Fibroblast of lung (primary cell): ENCODE measurements at regions not wholly inside any gene's neighbourhood (a gene's known extent, or its start where the extent isn't known, plus 50 kb on each side); places are given as distances from the start of the nearest gene placed in this dataset.

ENCODE experiments used
- CTCF ChIP-seq, 2 donors: IDR thresholded peaks in 1 of 2; conservative IDR thresholded peaks in 1 of 2; 1 replicate in 1 of 2; 2 replicates in 1 of 2; pipeline ENCODE4 v1.5.1; 2011 to 2012; ENCODE audit warnings: low read length in 2 of 2, control low read depth in 1 of 2, inconsistent platforms in 1 of 2, low read depth in 1 of 2, mild to moderate bottlenecking in 1 of 2
- EZH2 ChIP-seq: IDR thresholded peaks from 2 replicates; pipeline ENCODE4 v1.5.1; 2012; ENCODE audit warnings: low read length, control low read depth, mild to moderate bottlenecking; ENCODE audit errors: missing control alignments

DNA sequence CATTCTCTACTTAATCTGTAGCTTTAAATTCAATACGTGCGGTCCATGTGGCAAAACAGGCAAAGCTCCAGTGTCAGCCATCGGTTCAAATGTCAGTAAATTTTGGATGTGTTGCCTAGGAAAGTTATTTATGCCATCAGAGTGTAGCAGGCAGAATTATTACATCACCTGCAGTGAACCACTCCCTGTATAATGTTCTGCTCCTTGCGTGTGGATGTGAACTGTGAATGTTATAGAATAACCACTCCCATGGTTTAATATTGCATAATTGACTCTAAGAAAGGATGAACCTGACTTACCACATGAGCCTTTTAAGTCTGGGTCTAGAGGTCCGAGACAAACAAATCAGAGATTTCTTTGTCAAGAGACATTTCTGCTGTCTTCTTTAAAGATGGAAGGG is 145.5 kb downstream of the GOLIM4 start:
- no peak for TF ChIP-seq CTCF (conservative IDR thresholded peaks at IDR 0.05 in 1 of 2, IDR thresholded peaks at IDR 0.05 in 1 of 2; ENCODE audit: low read depth in 1 of 2, low read length in 2 of 2)
- TF ChIP-seq EZH2 = no peak
